ENCODE measurements at regions not wholly inside any gene's neighbourhood (a gene's known extent, or its start where the extent isn't known, plus 50 kb on each side); places are given as distances from the start of the nearest gene placed in this dataset.

GRCh38 chr11:110032957-110033570, 60.1 kb upstream of the ZC3H12C start:
- no peak for TF ChIP-seq AHR (CRISPR knock-in tag; IDR thresholded peaks at IDR 0.05)
- no peak for TF ChIP-seq CTCF (CRISPR knock-in tag; IDR thresholded peaks at IDR 0.05)
- TF ChIP-seq MEIS2 (CRISPR knock-in tag; IDR thresholded peaks at IDR 0.05): no peak
- no peak for TF ChIP-seq ZBTB21 (CRISPR knock-in tag; IDR thresholded peaks at IDR 0.05)
- TF ChIP-seq ZNF224 (CRISPR knock-in tag; IDR thresholded peaks at IDR 0.05): no peak
- no peak for TF ChIP-seq ESRRA (CRISPR knock-in tag; IDR thresholded peaks at IDR 0.05; ENCODE audit: low read depth)

Data from HepG2 (cell line).